SK-N-SH treated with all-trans-retinoic acid at 6 μM for 48 hours (cell line): ENCODE measurements at regions not wholly inside any gene's neighbourhood (a gene's known extent, or its start where the extent isn't known, plus 50 kb on each side); places are given as distances from the start of the nearest gene placed in this dataset.

Experiments used
- ATAC-seq: fragments of 200-7000 bp; cut with Tn5 transposase; 3 replicates; pipeline ENCODE4 v1.9.1; 2020; ENCODE audit warnings: mild to moderate bottlenecking, moderate library complexity
- ZC3H10 ChIP-seq: fragments of 250-450 bp; sonication (Bioruptor Pico); IDR thresholded peaks from 2 replicates; pipeline ENCODE4 v1.5.1; 2021; ENCODE audit warnings: mild to moderate bottlenecking, moderate library complexity
- ZNF565 ChIP-seq: fragments of 450-650 bp; formaldehyde crosslinking; conservative IDR thresholded peaks from 2 replicates; pipeline ENCODE4 v1.5.0; 2020; ENCODE audit warnings: low read depth, mild to moderate bottlenecking, moderate library complexity

DNA sequence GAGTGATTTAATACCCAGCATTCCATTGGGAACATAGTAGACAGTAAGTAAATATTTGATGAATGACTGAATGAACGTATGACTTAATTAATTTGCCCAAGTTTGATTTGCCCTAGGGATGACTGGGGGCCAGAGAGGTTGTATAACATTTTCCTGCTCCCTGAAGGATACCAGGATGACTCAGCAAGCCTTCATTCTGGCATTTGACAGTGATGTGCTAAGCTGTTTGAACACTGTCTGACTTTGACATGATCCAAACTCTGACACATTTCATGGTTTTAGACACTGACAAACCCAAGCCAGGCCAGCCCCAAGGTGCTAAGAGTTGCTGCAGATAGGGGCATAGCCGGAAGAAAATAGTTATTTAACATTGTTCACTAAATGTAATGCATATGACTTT, 53.4 kb upstream of the KLF12 start (continued):
- no peak for TF ChIP-seq ZC3H10

DNA sequence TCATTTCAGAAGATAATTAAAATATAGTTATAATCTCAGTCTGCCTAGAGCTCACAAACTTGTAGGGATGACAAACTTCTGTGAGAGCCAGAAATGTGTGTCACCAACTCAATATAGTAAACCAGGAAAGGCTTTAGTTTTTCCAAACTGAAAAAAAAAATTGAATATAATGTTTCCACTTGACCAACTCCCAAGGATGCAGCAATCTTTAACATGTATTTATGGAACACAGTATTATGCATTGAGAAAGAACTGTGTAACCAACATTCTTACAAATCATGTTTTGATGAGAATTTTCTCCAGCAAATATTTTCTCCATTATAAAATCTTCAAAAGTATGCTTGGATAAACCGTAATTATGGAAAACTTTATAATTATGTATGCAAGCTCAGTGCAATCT, 50.1 kb upstream of the KLF12 start:
- TF ChIP-seq ZNF565 (CRISPR knock-in tag) = no peak
- ATAC-seq = no peak
